ENCODE measurements at regions not wholly inside any gene's neighbourhood (a gene's known extent, or its start where the extent isn't known, plus 50 kb on each side); places are given as distances from the start of the nearest gene placed in this dataset.
"Not testable (repeated sequence)": the region's sequence is repeated elsewhere in the genome, so short reads cannot be mapped to it uniquely, and the experiment has no call there.

DNA sequence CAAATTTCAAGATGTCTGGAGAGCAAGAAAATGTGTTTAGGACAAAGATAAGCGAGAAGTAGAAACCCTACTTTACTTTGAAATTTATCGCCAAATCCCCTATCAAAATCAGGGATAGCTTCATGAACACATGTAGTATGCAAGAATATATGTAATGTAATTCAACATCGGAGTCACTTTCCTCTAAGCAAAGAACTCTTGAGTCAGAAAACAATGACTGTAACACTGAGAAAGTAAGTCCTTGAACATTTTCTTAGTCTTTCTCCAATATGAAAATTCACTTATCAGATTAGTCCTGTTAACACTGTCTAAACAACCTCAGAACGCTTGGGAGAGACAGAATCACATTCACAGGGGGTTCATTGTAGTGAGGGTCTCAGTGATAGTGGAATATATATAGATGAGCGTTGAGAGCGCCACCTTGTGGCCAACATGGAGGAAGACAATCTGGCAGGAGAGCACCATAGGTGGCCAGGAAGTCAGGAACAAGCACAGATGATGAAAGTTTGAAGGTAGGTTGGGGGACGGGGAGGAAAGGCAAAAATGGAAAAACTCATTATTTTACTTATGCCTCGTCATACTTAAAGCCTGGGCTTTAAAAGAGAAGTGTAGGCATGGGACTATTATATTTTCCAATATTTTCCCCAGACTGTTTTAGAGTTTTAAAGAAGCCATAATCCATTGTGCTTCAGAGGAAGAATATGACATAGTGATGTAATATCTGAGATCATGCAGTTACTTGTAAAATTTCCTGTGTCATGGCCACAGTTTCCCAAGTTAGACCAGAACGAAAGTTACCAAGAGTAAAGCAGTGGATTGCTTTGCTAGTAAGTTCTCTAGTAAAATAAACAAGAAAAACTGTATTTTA is 115.5 kb upstream of the GNAI1 start:
- FAIRE-seq (peak; percentile 89), DNase-seq (ENCODE audit: insufficient read length, low spot score) (peak; percentile 19)
- TF ChIP-seq, protein P1, sequence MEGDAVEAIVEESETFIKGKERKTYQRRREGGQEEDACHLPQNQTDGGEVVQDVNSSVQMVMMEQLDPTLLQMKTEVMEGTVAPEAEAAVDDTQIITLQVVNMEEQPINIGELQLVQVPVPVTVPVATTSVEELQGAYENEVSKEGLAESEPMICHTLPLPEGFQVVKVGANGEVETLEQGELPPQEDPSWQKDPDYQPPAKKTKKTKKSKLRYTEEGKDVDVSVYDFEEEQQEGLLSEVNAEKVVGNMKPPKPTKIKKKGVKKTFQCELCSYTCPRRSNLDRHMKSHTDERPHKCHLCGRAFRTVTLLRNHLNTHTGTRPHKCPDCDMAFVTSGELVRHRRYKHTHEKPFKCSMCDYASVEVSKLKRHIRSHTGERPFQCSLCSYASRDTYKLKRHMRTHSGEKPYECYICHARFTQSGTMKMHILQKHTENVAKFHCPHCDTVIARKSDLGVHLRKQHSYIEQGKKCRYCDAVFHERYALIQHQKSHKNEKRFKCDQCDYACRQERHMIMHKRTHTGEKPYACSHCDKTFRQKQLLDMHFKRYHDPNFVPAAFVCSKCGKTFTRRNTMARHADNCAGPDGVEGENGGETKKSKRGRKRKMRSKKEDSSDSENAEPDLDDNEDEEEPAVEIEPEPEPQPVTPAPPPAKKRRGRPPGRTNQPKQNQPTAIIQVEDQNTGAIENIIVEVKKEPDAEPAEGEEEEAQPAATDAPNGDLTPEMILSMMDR (IDR thresholded peaks at IDR 0.05; ENCODE audit: insufficient read depth, missing control alignments) = peak; percentile 91

DNA sequence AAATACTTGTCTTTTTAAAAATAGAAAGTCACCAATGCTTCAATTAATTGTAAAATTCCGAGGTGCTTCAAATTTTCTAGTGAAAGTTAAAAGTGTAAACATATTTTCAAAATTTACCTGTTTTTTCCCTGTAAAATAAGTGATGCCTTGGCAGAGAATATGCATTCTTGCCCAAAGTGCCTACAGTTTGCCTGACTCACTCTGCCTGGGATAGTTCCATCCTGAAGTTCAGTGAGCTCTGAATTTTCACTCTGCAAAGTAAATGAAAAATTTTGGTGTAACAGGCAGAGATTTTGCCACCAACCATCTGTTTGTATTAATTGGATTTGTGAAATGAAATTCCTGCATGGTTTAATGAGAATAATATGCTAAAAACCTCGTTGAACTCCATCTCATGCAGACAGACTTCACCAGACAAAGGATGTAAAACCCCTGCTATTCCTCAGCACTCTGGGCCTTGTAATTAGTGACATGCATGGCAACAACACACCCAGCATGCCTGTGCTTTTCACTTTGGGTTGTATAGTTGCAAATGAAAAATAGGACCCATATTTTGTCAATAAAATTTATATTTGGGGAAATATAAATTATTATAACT is 117.4 kb upstream of the GNAI1 start:
- DNase-seq (ENCODE audit: insufficient read length, low spot score) (no peak), FAIRE-seq (no peak)
- TF ChIP-seq, protein P1 (IDR thresholded peaks at IDR 0.05; ENCODE audit: insufficient read depth, missing control alignments) = no peak

DNA sequence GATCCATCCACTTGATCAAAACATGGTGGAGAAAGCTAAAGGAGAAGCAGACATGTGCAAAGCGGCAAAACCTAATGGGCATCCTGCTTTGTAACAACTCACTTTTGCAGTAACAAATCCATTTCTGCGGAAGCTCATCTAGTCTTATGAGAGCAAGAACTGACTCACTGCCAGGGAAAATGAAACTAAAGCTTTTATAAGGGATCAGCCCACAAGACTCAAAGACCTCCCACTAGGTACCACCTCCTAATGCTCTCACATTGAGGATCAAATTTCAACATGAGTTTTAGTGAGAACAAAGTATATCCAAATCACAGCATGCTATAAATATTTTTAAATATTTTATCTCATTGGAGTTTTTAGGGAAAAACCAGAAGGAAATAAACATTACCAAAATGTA is 120.1 kb upstream of the GNAI1 start:
- FAIRE-seq = peak; percentile 35
- TF ChIP-seq, protein P1 (IDR thresholded peaks at IDR 0.05; ENCODE audit: insufficient read depth, missing control alignments) = no peak
- no peak for DNase-seq (ENCODE audit: insufficient read length, low spot score)

DNA sequence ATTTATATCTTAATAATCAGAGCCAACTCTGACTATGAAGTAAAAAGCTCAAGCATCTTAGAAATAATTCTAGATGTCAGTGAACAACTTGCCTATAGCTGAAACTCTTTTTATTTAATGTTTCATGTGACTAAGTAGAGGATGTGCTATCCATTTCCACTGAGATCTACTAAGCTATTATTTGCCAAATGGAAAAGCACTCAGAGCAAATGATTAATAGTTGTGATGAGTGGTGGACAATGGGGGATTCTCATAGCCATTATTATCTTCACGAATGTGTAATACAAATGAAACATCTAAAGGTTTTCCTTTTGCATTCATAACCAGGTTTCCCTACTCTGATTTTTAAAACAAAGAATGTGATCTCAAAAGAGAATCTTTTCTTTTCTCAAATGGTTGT is 126.6 kb upstream of the GNAI1 start:
- TF ChIP-seq, protein P1 (IDR thresholded peaks at IDR 0.05; ENCODE audit: insufficient read depth, missing control alignments) = no peak
- FAIRE-seq = no peak
- no peak for DNase-seq (ENCODE audit: insufficient read length, low spot score)

DNA sequence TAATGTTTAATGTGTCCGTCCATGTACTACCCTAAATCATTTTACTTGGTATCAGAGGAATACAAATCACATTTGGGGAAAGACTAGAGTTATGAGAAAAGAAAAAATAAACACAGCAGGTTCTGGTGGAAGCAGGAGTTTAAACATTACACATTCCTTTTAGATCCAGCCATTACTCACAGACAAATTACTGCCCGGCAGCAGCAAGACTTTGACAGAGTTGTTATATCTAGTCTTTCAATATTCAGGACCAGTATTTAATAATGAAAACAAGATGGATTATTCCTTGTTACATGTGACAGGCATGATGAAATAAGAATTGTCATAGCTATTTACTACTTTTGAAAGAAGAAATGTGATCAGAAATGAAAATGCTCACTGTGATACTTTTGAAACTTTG is 131.8 kb upstream of the GNAI1 start:
- TF ChIP-seq, protein P1 (IDR thresholded peaks at IDR 0.05; ENCODE audit: insufficient read depth, missing control alignments) = no peak
- no peak for DNase-seq (ENCODE audit: insufficient read length, low spot score)
- FAIRE-seq = peak; percentile 87

DNA sequence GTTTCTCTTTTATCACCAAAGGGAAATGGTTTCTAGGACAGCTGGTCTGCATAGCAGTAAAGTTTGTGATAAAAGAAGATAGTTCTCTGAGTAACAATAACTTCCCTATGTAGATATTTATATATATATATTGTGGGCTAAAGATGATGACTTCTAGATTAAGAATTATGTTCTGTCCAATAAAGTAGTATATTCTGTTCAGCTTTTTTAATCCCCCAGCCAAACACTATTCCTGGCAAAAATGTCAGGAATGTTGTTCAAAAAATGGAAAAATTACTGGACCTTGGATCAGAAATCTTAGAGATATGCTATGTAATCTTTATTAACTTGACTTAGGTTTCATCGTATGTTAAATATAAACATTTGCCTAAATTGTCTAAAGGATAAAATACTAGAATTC is 136.3 kb upstream of the GNAI1 start:
- TF ChIP-seq, protein P1 (IDR thresholded peaks at IDR 0.05; ENCODE audit: insufficient read depth, missing control alignments) = no peak
- FAIRE-seq (no peak), DNase-seq (ENCODE audit: insufficient read length, low spot score) (no peak)

DNA sequence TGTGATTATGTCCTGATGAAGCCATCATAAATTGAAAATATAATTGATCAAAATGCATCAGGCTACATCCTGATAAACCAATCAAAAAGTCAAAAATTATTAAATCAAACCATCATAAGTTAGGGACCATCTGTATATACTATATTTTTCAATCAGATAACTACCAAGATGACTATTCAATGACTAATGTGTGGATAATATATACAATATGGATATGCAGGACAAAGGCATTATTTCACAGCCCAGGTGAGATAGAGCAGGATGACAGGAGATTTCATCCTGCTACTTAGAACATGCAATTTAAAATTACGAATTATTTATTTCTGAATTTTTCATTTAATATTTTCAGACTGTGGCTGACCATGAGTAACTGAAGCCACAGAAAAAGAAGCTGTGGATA is 137.3 kb upstream of the GNAI1 start:
- peak; percentile 25 for FAIRE-seq
- TF ChIP-seq, protein P1 (IDR thresholded peaks at IDR 0.05; ENCODE audit: insufficient read depth, missing control alignments) = no peak
- no peak for DNase-seq (ENCODE audit: insufficient read length, low spot score)

DNA sequence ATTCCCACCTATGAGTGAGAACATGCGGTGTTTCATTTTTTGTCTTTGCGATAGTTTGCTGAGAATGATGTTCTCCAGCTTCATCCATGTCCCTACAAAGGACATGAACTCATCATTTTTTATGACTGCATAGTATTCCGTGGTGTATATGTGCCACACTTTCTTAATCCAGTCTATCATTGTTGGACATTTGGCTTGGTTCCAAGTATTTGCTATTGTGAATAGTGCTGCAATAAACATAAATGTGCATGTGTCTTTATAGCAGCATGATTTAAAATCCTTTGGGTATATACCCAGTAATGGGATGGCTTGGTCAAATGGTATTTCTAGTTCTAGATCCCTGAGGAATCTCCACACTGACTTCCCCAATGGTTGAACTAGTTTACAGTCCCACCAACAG is 138.9 kb upstream of the GNAI1 start:
- not testable (repeated sequence) for FAIRE-seq; DNase-seq (ENCODE audit: insufficient read length, low spot score)
